HG03565 (cell line): ENCODE measurements at regions not wholly inside any gene's neighbourhood (a gene's known extent, or its start where the extent isn't known, plus 50 kb on each side); places are given as distances from the start of the nearest gene placed in this dataset.
"Not testable (repeated sequence)": the region's sequence is repeated elsewhere in the genome, so short reads cannot be mapped to it uniquely, and the experiment has no call there.

Experiments
- ATAC-seq: cut with Tn5 transposase; IDR thresholded peaks from one replicate; pipeline ENCODE4 v1.9.1; 2021; ENCODE audit warnings: mild to moderate bottlenecking, moderate library complexity; ENCODE audit not compliant: unreplicated experiment

- ATAC-seq = no peak
Measured at GRCh38 chr2:21328177-21328576, 204.4 kb downstream of the TDRD15 start.

GRCh38 chr2:21330786-21331391 is 207.1 kb downstream of the TDRD15 start:
- no peak for ATAC-seq

GRCh38 chr2:21331625-21332370 is 208.0 kb downstream of the TDRD15 start:
- no peak for ATAC-seq

GRCh38 chr2:21332993-21333625 is 209.3 kb downstream of the TDRD15 start:
- no peak for ATAC-seq

- no peak for ATAC-seq
Measured at GRCh38 chr2:21333684-21334083, 209.9 kb downstream of the TDRD15 start.

GRCh38 chr2:21346984-21347383 is 223.2 kb downstream of the TDRD15 start:
- no peak for ATAC-seq

GRCh38 chr2:21353879-21354679 is 230.3 kb downstream of the TDRD15 start:
- ATAC-seq = no peak

- ATAC-seq = no peak
Measured at GRCh38 chr2:21356086-21356856, 232.5 kb downstream of the TDRD15 start.

GRCh38 chr2:21356857-21357255 is 233.1 kb downstream of the TDRD15 start:
- no peak for ATAC-seq

- no peak for ATAC-seq
Measured at GRCh38 chr2:21358976-21359375, 235.2 kb downstream of the TDRD15 start.

GRCh38 chr2:21361384-21361783 is 237.6 kb downstream of the TDRD15 start:
- ATAC-seq = no peak

- ATAC-seq = no peak
Measured at GRCh38 chr2:21361957-21362486, 238.3 kb downstream of the TDRD15 start.

- no peak for ATAC-seq
Measured at GRCh38 chr2:21363364-21363763, 239.6 kb downstream of the TDRD15 start.

GRCh38 chr2:21367421-21367820 is 243.7 kb downstream of the TDRD15 start:
- no peak for ATAC-seq

GRCh38 chr2:21369787-21370186 is 246.0 kb downstream of the TDRD15 start:
- no peak for ATAC-seq

- ATAC-seq = no peak
Measured at GRCh38 chr2:21371499-21372003, 247.8 kb downstream of the TDRD15 start.

- no peak for ATAC-seq
Measured at GRCh38 chr2:21372654-21373053, 248.9 kb downstream of the TDRD15 start.

- ATAC-seq = no peak
Measured at GRCh38 chr2:21376864-21377263, 253.1 kb downstream of the TDRD15 start.

GRCh38 chr2:21379140-21379539 is 255.4 kb downstream of the TDRD15 start:
- no peak for ATAC-seq

- ATAC-seq = not testable (repeated sequence)
Measured at GRCh38 chr2:21379668-21380067, 255.9 kb downstream of the TDRD15 start.
